ENCODE measurements at regions not wholly inside any gene's neighbourhood (a gene's known extent, or its start where the extent isn't known, plus 50 kb on each side); places are given as distances from the start of the nearest gene placed in this dataset.

DNA sequence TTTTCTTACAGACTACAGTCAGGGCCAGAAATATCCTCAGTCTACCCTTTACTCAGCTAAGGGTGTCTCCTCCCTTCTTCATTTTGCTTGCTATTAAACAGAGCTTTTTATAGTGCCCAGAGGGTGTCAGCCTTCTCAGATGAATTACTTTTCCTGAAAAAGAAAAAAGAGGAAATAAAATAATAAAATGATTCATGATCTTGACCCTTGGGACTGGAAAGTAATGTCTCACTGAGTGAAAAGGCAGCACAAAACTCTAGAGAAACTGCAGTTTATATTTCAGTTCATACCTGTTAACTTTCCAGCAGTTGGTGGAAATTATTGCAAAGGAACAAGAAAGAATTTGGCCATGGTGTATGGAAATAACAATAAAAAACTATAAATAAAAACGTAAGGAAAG, 170.6 kb downstream of the IBTK start:
- Mint-ChIP-seq H3K27ac (no peak overlapping the region), H3K4me1 (peaks cover 5% of the 10 kb centered on the region), H3K4me3 (no peak overlapping the region), H3K27me3 (ENCODE audit: low read depth) (no peaks in the 10 kb centered on the region), H3K36me3 (no peaks in the 10 kb centered on the region), H3K9me3 (peaks cover 8% of the 10 kb centered on the region)
- no peak for DNase-seq (ENCODE audit: low spot score in 2 of 2, unreplicated experiment in 2 of 2)
- TF ChIP-seq, protein P1, sequence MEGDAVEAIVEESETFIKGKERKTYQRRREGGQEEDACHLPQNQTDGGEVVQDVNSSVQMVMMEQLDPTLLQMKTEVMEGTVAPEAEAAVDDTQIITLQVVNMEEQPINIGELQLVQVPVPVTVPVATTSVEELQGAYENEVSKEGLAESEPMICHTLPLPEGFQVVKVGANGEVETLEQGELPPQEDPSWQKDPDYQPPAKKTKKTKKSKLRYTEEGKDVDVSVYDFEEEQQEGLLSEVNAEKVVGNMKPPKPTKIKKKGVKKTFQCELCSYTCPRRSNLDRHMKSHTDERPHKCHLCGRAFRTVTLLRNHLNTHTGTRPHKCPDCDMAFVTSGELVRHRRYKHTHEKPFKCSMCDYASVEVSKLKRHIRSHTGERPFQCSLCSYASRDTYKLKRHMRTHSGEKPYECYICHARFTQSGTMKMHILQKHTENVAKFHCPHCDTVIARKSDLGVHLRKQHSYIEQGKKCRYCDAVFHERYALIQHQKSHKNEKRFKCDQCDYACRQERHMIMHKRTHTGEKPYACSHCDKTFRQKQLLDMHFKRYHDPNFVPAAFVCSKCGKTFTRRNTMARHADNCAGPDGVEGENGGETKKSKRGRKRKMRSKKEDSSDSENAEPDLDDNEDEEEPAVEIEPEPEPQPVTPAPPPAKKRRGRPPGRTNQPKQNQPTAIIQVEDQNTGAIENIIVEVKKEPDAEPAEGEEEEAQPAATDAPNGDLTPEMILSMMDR (IDR thresholded peaks at IDR 0.05; ENCODE audit: unreplicated experiment) = no peak

DNA sequence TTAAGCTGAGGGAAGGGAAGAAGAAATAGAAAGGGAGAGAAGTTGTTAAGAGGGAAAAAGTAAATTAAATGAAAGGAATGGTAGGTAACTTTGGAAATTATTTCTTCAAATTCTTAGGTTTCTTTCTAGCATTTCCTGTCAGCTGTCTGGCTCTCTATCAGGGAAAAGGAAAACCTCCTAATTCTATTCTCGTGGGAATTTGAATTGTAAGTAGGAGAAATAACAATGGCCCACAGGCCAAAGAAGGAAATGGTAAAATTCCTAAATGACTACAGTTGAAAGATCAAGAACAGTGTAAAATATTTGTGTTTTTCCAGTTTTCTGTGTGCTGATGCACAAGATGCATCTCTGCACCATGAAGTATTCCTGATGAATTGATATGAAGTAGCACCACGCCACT, 173.0 kb downstream of the IBTK start:
- no peak for DNase-seq (ENCODE audit: low spot score in 2 of 2, unreplicated experiment in 2 of 2)
- H3K36me3 Mint-ChIP-seq = no peaks in the 10 kb centered on the region
- H3K27me3 Mint-ChIP-seq (ENCODE audit: low read depth) = no peaks in the 10 kb centered on the region
- H3K4me3 Mint-ChIP-seq = no peak overlapping the region
- TF ChIP-seq, protein P1 (IDR thresholded peaks at IDR 0.05; ENCODE audit: unreplicated experiment) = no peak
- peaks cover 4% of the 10 kb centered on the region for H3K9me3 Mint-ChIP-seq
- H3K27ac Mint-ChIP-seq = no peak overlapping the region
- H3K4me1 Mint-ChIP-seq = peaks cover 7% of the 10 kb centered on the region

DNA sequence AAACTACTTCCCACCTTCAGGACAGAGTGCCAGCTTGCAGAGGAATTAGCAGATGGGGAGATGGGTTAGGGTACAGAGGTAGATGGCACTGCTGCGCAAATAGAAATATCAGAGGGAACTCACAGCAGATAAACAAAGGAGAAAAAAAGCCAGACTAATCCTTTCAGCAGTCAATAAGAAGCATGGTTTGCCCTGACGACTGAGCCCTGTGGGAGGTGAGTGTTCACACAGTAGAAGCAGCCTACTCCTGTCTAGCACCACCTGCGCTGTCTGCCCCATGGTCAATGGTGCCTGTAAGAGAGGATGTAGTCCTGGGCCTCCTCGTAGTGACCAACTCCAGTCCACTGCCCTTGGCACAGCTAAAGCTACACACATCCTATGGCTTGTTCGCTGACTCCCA, 174.1 kb downstream of the IBTK start:
- no peaks in the 10 kb centered on the region for H3K27me3 Mint-ChIP-seq (ENCODE audit: low read depth)
- no peak for DNase-seq (ENCODE audit: low spot score in 2 of 2, unreplicated experiment in 2 of 2)
- TF ChIP-seq, protein P1 (IDR thresholded peaks at IDR 0.05; ENCODE audit: unreplicated experiment) = no peak
- H3K27ac Mint-ChIP-seq = no peak overlapping the region
- peaks cover 7% of the 10 kb centered on the region for H3K4me1 Mint-ChIP-seq
- no peaks in the 10 kb centered on the region for H3K9me3 Mint-ChIP-seq
- no peak overlapping the region for H3K4me3 Mint-ChIP-seq
- H3K36me3 Mint-ChIP-seq = no peaks in the 10 kb centered on the region

DNA sequence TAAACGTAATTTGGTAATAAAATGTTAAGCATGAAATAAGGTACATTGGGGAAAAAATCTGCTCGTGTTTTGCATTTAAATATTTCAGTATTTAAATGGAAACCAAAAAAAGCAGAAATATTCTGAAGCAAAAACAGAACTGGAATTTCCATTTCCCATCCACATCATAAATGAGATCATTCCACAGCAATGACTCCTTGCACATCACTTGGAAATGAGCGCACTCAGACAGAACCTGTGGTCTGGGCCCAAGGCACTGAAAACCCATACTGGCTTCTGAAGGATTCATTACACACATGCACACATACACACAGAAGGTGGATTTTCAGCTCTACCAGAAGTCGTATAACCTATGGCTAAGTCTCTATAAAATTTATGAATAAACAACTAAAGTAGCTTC, 174.8 kb downstream of the IBTK start:
- TF ChIP-seq, protein P1 (IDR thresholded peaks at IDR 0.05; ENCODE audit: unreplicated experiment) = no peak
- DNase-seq (ENCODE audit: low spot score in 2 of 2, unreplicated experiment in 2 of 2) = no peak
- Mint-ChIP-seq H3K36me3 (no peaks in the 10 kb centered on the region), H3K27me3 (ENCODE audit: low read depth) (no peaks in the 10 kb centered on the region), H3K27ac (no peak overlapping the region), H3K9me3 (no peaks in the 10 kb centered on the region), H3K4me1 (peaks cover 7% of the 10 kb centered on the region), H3K4me3 (no peak overlapping the region)

DNA sequence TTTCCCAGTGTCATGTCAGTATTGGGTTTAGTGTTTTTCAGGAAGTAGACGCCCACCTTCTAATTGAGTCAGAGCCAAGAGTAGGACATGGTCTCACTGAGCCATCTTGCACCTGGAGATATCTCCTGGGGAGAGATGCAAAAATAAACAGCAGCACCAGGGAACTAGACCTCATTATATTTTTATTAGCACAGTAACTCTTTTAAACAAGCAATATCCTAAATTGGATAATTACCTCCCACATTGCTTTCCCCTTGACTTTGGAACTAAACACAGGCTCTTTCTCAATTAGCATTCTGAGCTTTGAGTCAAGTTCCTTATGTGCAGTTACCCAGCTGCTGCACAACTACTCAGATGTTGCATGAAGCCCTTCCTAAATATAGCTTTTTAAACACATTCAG, 175.4 kb downstream of the IBTK start:
- no peak overlapping the region for H3K27ac Mint-ChIP-seq
- peaks cover 7% of the 10 kb centered on the region for H3K4me1 Mint-ChIP-seq
- H3K4me3 Mint-ChIP-seq = no peak overlapping the region
- DNase-seq (ENCODE audit: low spot score in 2 of 2, unreplicated experiment in 2 of 2) = no peak
- no peaks in the 10 kb centered on the region for H3K36me3 Mint-ChIP-seq
- no peaks in the 10 kb centered on the region for H3K27me3 Mint-ChIP-seq (ENCODE audit: low read depth)
- TF ChIP-seq, protein P1 (IDR thresholded peaks at IDR 0.05; ENCODE audit: unreplicated experiment) = no peak
- no peaks in the 10 kb centered on the region for H3K9me3 Mint-ChIP-seq

DNA sequence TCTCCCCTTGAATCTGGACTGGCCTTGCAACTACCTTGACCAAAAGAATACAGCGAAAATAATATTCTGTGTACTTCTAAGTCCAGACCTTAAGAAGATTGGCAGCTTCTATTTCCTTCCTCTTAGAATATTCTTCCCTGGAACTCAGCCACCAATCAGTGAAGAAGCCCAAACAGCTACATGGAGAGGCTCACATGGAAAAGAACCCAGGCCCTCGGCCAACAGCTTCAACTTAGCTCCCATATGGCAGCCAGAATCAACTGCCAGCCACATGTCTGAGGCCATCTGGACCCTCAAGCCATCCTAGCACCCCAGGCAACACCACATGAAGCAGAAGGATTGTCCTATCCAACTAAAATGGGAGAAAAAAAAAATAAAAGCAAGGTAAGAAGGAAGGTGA, 178.8 kb downstream of the IBTK start:
- H3K4me3 Mint-ChIP-seq = no peak overlapping the region
- no peaks in the 10 kb centered on the region for H3K36me3 Mint-ChIP-seq
- H3K27ac Mint-ChIP-seq = no peak overlapping the region
- no peaks in the 10 kb centered on the region for H3K27me3 Mint-ChIP-seq (ENCODE audit: low read depth)
- no peaks in the 10 kb centered on the region for H3K9me3 Mint-ChIP-seq
- TF ChIP-seq, protein P1 (IDR thresholded peaks at IDR 0.05; ENCODE audit: unreplicated experiment) = no peak
- DNase-seq (ENCODE audit: low spot score in 2 of 2, unreplicated experiment in 2 of 2) = no peak
- peaks cover 5% of the 10 kb centered on the region for H3K4me1 Mint-ChIP-seq

Measured in mesothelial cell of epicardium (in vitro differentiated cells).